H1 (cell line): ENCODE measurements at regions not wholly inside any gene's neighbourhood (a gene's known extent, or its start where the extent isn't known, plus 50 kb on each side); places are given as distances from the start of the nearest gene placed in this dataset.

Source experiments
- CTCF ChIA-PET: fragments of 300-600 bp; sonication (Branson Sonifier 250); formaldehyde crosslinking; loops from one replicate; lab custom pipeline; 2021; ENCODE audit not compliant: partially characterized antibody; lab: Charles Lee
- POLR2A ChIA-PET: fragments of 300-600 bp; sonication (Branson Sonifier 250); formaldehyde crosslinking; loops from one replicate; lab custom pipeline; 2021; ENCODE audit warnings: inconsistent platforms; ENCODE audit not compliant: partially characterized antibody; lab: Charles Lee
- DNase-seq, 2 experiments: peaks; one replicate each; pipeline versions ENCODE4 v3.0.0 to v3.0.0-alpha.2; 2010 to 2022; ENCODE audit warnings: low spot score in 2 of 2, low read depth in 1 of 2, mixed read lengths in 1 of 2
- FAIRE-seq: peaks from 2 replicates; lab custom pipeline; 2011; peaks lifted over from hg19 to GRCh38; lab: Jason Lieb, UNC
- H2AFZ ChIP-seq: 2 replicates; pipeline ENCODE4 v1.8.1; 2012; ENCODE audit warnings: low read length, inconsistent platforms
- H2AK5ac ChIP-seq: 2 replicates; pipeline ENCODE4 v1.6.1; 2013; ENCODE audit warnings: low read depth, low read length
- H2BK120ac ChIP-seq: replicated peaks from 2 replicates; pipeline ENCODE3; 2013; ENCODE audit warnings: low read depth, low read length, inconsistent platforms
- H2BK12ac ChIP-seq: 2 replicates; pipeline ENCODE4 v1.6.1; 2013; ENCODE audit warnings: low read depth, low read length
- H2BK15ac ChIP-seq: 2 replicates; pipeline ENCODE4 v1.6.1; 2013; ENCODE audit warnings: low read length
- H2BK20ac ChIP-seq: 2 replicates; pipeline ENCODE4 v1.6.1; 2013; ENCODE audit warnings: low read length
- H2BK5ac ChIP-seq: 2 replicates; pipeline ENCODE4 v1.6.1; 2013; ENCODE audit warnings: low read depth, low read length
- H3K14ac ChIP-seq: 2 replicates; pipeline ENCODE4 v1.6.1; 2013; ENCODE audit warnings: inconsistent platforms; ENCODE audit not compliant: insufficient read length
- H3K18ac ChIP-seq: 2 replicates; pipeline ENCODE4 v1.6.1; 2013; ENCODE audit warnings: low read length; ENCODE audit errors: extremely low read depth
- H3K23ac ChIP-seq: 2 replicates; pipeline ENCODE4 v1.6.1; 2013; ENCODE audit warnings: inconsistent platforms; ENCODE audit not compliant: insufficient read length
- H3K23me2 ChIP-seq: 2 replicates; pipeline ENCODE4 v1.6.1; 2013; ENCODE audit warnings: low read depth, low read length
- H3K27ac ChIP-seq: 2 replicates; pipeline ENCODE4 v1.6.1; 2011; ENCODE audit warnings: low read depth, low read length, inconsistent platforms
- H3K27me3 ChIP-seq, 4 experiments: replicated peaks in 1 of 4; 1 replicate in 1 of 4; 2 replicates in 3 of 4; pipeline versions ENCODE4 v1.6.1 to v1.8.1; 2011 to 2013; ENCODE audit warnings: low read length in 3 of 4, mild to moderate bottlenecking in 3 of 4, inconsistent platforms in 2 of 4, mixed read lengths in 2 of 4, moderate library complexity in 1 of 4; ENCODE audit not compliant: control insufficient read depth in 3 of 4, insufficient read depth in 3 of 4; ENCODE audit errors: extremely low read depth in 1 of 4
- H3K36me3 ChIP-seq, 4 experiments: 2 replicates each; pipeline versions ENCODE4 v1.6.1 to v1.8.1; 2011 to 2013; ENCODE audit warnings: mild to moderate bottlenecking in 4 of 4, low read length in 3 of 4, moderate library complexity in 2 of 4, control low read depth in 1 of 4, inconsistent platforms in 1 of 4; ENCODE audit not compliant: insufficient read depth in 4 of 4, control insufficient read depth in 2 of 4
- H3K4ac ChIP-seq: replicated peaks from 2 replicates; pipeline ENCODE3; 2013; ENCODE audit warnings: low read length, low read depth, mixed read lengths, inconsistent platforms; ENCODE audit not compliant: insufficient read length
- H3K4me1 ChIP-seq, 4 experiments: replicated peaks in 1 of 4; 1 replicate in 1 of 4; 2 replicates in 3 of 4; pipeline versions ENCODE4 v1.6.1 to v1.8.1; 2011 to 2013; ENCODE audit warnings: low read length in 3 of 4, inconsistent platforms in 2 of 4, mixed read lengths in 1 of 4; ENCODE audit not compliant: insufficient read depth in 4 of 4, control insufficient read depth in 3 of 4
- H3K4me2 ChIP-seq, 2 experiments: 2 replicates each; pipeline versions ENCODE4 v1.6.1 to v1.8.1; 2011 to 2013; ENCODE audit warnings: low read depth in 2 of 2, low read length in 2 of 2, control low read depth in 1 of 2, inconsistent platforms in 1 of 2, mild to moderate bottlenecking in 1 of 2; ENCODE audit not compliant: insufficient read depth in 1 of 2
- H3K4me3 ChIP-seq, 4 experiments: fragments of 200-600, 300-600 bp in 1 of 4; sonication (generic), shearing (Covaris generic), sonication (Bioruptor Twin) in 1 of 4; 2 replicates each; pipeline versions ENCODE4 v1.5.1 to v1.8.1; 2011 to 2016; ENCODE audit warnings: low read length in 4 of 4, low read depth in 3 of 4, control low read depth in 2 of 4, inconsistent platforms in 2 of 4, mild to moderate bottlenecking in 2 of 4, mixed read lengths in 1 of 4, moderate library complexity in 1 of 4; ENCODE audit not compliant: insufficient read depth in 2 of 4; ENCODE audit errors: extremely low read depth in 1 of 4
- H3K56ac ChIP-seq: replicated peaks from 2 replicates; pipeline ENCODE3; 2013; ENCODE audit warnings: low read depth, mild to moderate bottlenecking, mixed read lengths, low read length, inconsistent platforms; ENCODE audit not compliant: insufficient read length
- H3K79me1 ChIP-seq: 2 replicates; pipeline ENCODE4 v1.6.1; 2013; ENCODE audit warnings: low read depth, low read length, control low read depth
- H3K79me2 ChIP-seq, 2 experiments: 2 replicates each; pipeline versions ENCODE4 v1.6.1 to v1.8.1; 2012 to 2013; ENCODE audit warnings: low read length in 2 of 2, mild to moderate bottlenecking in 2 of 2, inconsistent platforms in 1 of 2; ENCODE audit not compliant: insufficient read depth in 2 of 2, control insufficient read depth in 1 of 2
- H3K9ac ChIP-seq, 4 experiments: replicated peaks in 1 of 4; 1 replicate in 1 of 4; 2 replicates in 3 of 4; pipeline versions ENCODE4 v1.6.1 to v1.8.1; 2011 to 2013; ENCODE audit warnings: low read depth in 3 of 4, low read length in 3 of 4, control low read depth in 2 of 4, mild to moderate bottlenecking in 2 of 4, moderate library complexity in 2 of 4, inconsistent platforms in 1 of 4; ENCODE audit errors: extremely low read depth in 1 of 4
- H3K9me3 ChIP-seq, 2 experiments: 2 replicates each; pipeline versions ENCODE4 v1.6.1 to v1.8.1; 2012 to 2013; ENCODE audit warnings: mild to moderate bottlenecking in 2 of 2, moderate library complexity in 2 of 2, control low read depth in 1 of 2, inconsistent platforms in 1 of 2, low read depth in 1 of 2, low read length in 1 of 2, mixed read lengths in 1 of 2; ENCODE audit not compliant: insufficient read depth in 2 of 2
- H4K20me1 ChIP-seq, 2 experiments: replicated peaks in 1 of 2; 2 replicates each; pipeline versions ENCODE3 to v1.8.1; 2011 to 2013; ENCODE audit warnings: inconsistent platforms in 2 of 2, low read length in 2 of 2, mild to moderate bottlenecking in 1 of 2; ENCODE audit not compliant: insufficient read depth in 2 of 2, control insufficient read depth in 1 of 2
- H4K5ac ChIP-seq: 2 replicates; pipeline ENCODE4 v1.6.1; 2013; ENCODE audit warnings: low read length, low read depth, mixed read lengths, inconsistent platforms; ENCODE audit not compliant: insufficient read length
- H4K8ac ChIP-seq: 2 replicates; pipeline ENCODE4 v1.8.0; 2013; ENCODE audit warnings: mild to moderate bottlenecking, moderate library complexity, low read length, inconsistent platforms; ENCODE audit not compliant: insufficient read depth; ENCODE audit errors: extremely low read depth
- H4K91ac ChIP-seq: replicated peaks from 2 replicates; pipeline ENCODE3; 2013; ENCODE audit warnings: low read length, mixed read lengths, inconsistent platforms; ENCODE audit not compliant: insufficient read length
- CTBP2 ChIP-seq: IDR thresholded peaks from 2 replicates; pipeline ENCODE4 v1.7.0; 2011; ENCODE audit warnings: borderline replicate concordance, mild to moderate bottlenecking, moderate library complexity, mixed read lengths, low read length; ENCODE audit not compliant: insufficient read depth, insufficient read length
- CTCF ChIP-seq, 3 experiments: IDR thresholded peaks; 1 replicate in 2 of 3; 2 replicates in 1 of 3; pipeline versions ENCODE4 v1.5.1 to v1.6.1; 2011; ENCODE audit warnings: low read length in 3 of 3, mild to moderate bottlenecking in 3 of 3, inconsistent platforms in 2 of 3, low read depth in 1 of 3, moderate library complexity in 1 of 3; ENCODE audit not compliant: insufficient read depth in 1 of 3; ENCODE audit errors: control extremely low read depth in 1 of 3
- NRF1 ChIP-seq: IDR thresholded peaks from 2 replicates; pipeline ENCODE4 v1.6.1; 2011; ENCODE audit warnings: mild to moderate bottlenecking, low read depth, low read length, improper control_type of control experiment
- TCF12 ChIP-seq: IDR thresholded peaks from 2 replicates; pipeline ENCODE4 v1.6.1; 2011; ENCODE audit warnings: low read depth, mild to moderate bottlenecking, low read length
- ZNF274 ChIP-seq: IDR thresholded peaks from 2 replicates; pipeline ENCODE4 v1.7.0; 2012; ENCODE audit warnings: low read length, borderline replicate concordance; ENCODE audit errors: extremely low read depth
- WGBS, 2 experiments: shearing (Covaris generic) in 1 of 2; methylation state at CpG; one replicate each; pipeline versions ENCODE4 v1.1.6 to v1.1.7; 2013 to 2015; ENCODE audit warnings: low lambda C conversion rate in 2 of 2, mixed read lengths in 2 of 2, inconsistent platforms in 1 of 2, low coverage in 1 of 2, missing lambda C conversion rate in 1 of 2; ENCODE audit not compliant: insufficient replicate concordance in 2 of 2, insufficient coverage in 1 of 2, insufficient read length in 1 of 2; ENCODE audit errors: extremely low coverage in 1 of 2, missing lambda C conversion rate in 1 of 2; 5-methylcytosine and 5-hydroxymethylcytosine counted together

GRCh38 chr14:25520821-25521220 is 470.9 kb upstream of the STXBP6 start:
- H2BK12ac ChIP-seq = no peak overlapping the region
- no peak overlapping the region for H3K27ac ChIP-seq
- no peak overlapping the region for H3K23ac ChIP-seq
- H2AFZ ChIP-seq = no peak overlapping the region
- H3K56ac ChIP-seq = no peak overlapping the region
- no peak overlapping the region for H3K4ac ChIP-seq
- H2BK120ac ChIP-seq = no peak overlapping the region
- TF ChIP-seq ZNF274 (no peak), NRF1 (no peak), CTCF (IDR thresholded peaks at IDR 0.05; ENCODE audit: control extremely low read depth in 1 of 3, insufficient read depth in 1 of 3, low read depth in 1 of 3, low read length in 3 of 3) (no peak), CTBP2 (no peak), TCF12 (no peak)
- H3K4me3 ChIP-seq = no peak overlapping the region
- no peaks in the 10 kb centered on the region for H3K4me1 ChIP-seq
- H3K14ac ChIP-seq = no peak overlapping the region
- no peak overlapping the region for H4K5ac ChIP-seq
- no peak for FAIRE-seq
- no peaks in the 10 kb centered on the region for H3K36me3 ChIP-seq
- no peaks in the 10 kb centered on the region for H3K79me2 ChIP-seq
- H2BK20ac ChIP-seq = no peak overlapping the region
- no peak overlapping the region for H3K4me2 ChIP-seq
- H3K9ac ChIP-seq = no peak overlapping the region
- H4K20me1 ChIP-seq = no peaks in the 10 kb centered on the region
- 97% methylated on average over 12 of the region's 13 CpGs; no CpG with 5 or more reads in 1 of the 2 experiments for WGBS, 2 experiments
- H2BK5ac ChIP-seq = no peak overlapping the region
- H3K27me3 ChIP-seq = no peaks in the 10 kb centered on the region
- no peak overlapping the region for H4K91ac ChIP-seq
- no peak overlapping the region for H2BK15ac ChIP-seq
- ChIA-PET POLR2A (no interaction called here), CTCF (interaction anchor here (0.6 to 2.7 kb wide), 3 partner anchors 17 to 109 kb away, joined by 3 to 12 read pairs (median 4); no protein-coding TSS in a partner anchor)
- no peak overlapping the region for H4K8ac ChIP-seq
- H2AK5ac ChIP-seq = no peak overlapping the region
- no peaks in the 10 kb centered on the region for H3K79me1 ChIP-seq
- H3K18ac ChIP-seq = no peak overlapping the region
- DNase-seq = no peak
- no peaks in the 10 kb centered on the region for H3K23me2 ChIP-seq
- H3K9me3 ChIP-seq = no peaks in the 10 kb centered on the region
